D721Med (cell line): ENCODE measurements at regions not wholly inside any gene's neighbourhood (a gene's known extent, or its start where the extent isn't known, plus 50 kb on each side); places are given as distances from the start of the nearest gene placed in this dataset.

Experiments used
- DNase-seq: peaks from one replicate; pipeline ENCODE4 v3.0.0; 2011; ENCODE audit warnings: low spot score; ENCODE audit not compliant: insufficient read length
- FAIRE-seq: peaks from 2 replicates; lab custom pipeline; 2011; peaks lifted over from hg19 to GRCh38; lab: Jason Lieb, UNC
- CTCF ChIP-seq: IDR thresholded peaks from 2 replicates; pipeline ENCODE4 v1.5.1; 2012; ENCODE audit warnings: mild to moderate bottlenecking, control low read depth; ENCODE audit not compliant: insufficient read depth; ENCODE audit errors: missing control alignments

GRCh38 chr6:137369136-137369535, 125.1 kb downstream of the OLIG3 start:
- FAIRE-seq (no peak), DNase-seq (no peak)
- no peak for TF ChIP-seq CTCF

- FAIRE-seq (no peak), DNase-seq (no peak)
- TF ChIP-seq CTCF = no peak
These were observed 128.3 kb downstream of the OLIG3 start for GRCh38 chr6:137365707-137366437.

- DNase-seq (no peak), FAIRE-seq (no peak)
- TF ChIP-seq CTCF = no peak
These were observed 130.4 kb downstream of the OLIG3 start for GRCh38 chr6:137363805-137364138.

GRCh38 chr6:137362878-137363804, 131.1 kb downstream of the OLIG3 start:
- TF ChIP-seq CTCF = no peak
- DNase-seq = no peak
- no peak for FAIRE-seq

- no peak for DNase-seq
- no peak for FAIRE-seq
- TF ChIP-seq CTCF = no peak
These were observed 132.5 kb downstream of the OLIG3 start for GRCh38 chr6:137361701-137362100.

- FAIRE-seq = no peak
- no peak for DNase-seq
- no peak for TF ChIP-seq CTCF
These were observed 135.9 kb downstream of the OLIG3 start for GRCh38 chr6:137358273-137358672.

- FAIRE-seq = no peak
- TF ChIP-seq CTCF = no peak
- no peak for DNase-seq
These were observed 136.3 kb downstream of the OLIG3 start for GRCh38 chr6:137357948-137358266.
